K562 (cell line): ENCODE measurements at regions not wholly inside any gene's neighbourhood (a gene's known extent, or its start where the extent isn't known, plus 50 kb on each side); places are given as distances from the start of the nearest gene placed in this dataset.

Source experiments
- ATAC-seq: fragments of 200-7000 bp; cut with Tn5 transposase; 3 replicates; pipeline ENCODE4 v1.9.1; 2020; ENCODE audit warnings: moderate library complexity
- BruUV-seq: library from RNA; stranded (reverse); fragments of 400-500 nt; replicated peaks from 2 replicates; lab custom pipeline; 2021; lab: Mats Ljungman, UMichigan
- CTCF ChIA-PET: fragments of 300-600 bp; formaldehyde crosslinking; extraction: SDS; loops from one replicate; lab custom pipeline; 2021; ENCODE audit warnings: low intra/inter-chr PET ratio; lab: Yijun Ruan, JAX
- POLR2A ChIA-PET: fragments of 300-600, 350-650 bp; sonication (Branson Sonifier 250); formaldehyde crosslinking; extraction: SDS; loops from one replicate; lab custom pipeline; 2021; ENCODE audit warnings: antibody characterized with exemption, inconsistent platforms; lab: Yijun Ruan, JAX
- DNase-seq, 4 experiments: peaks; one replicate each; pipeline versions ENCODE4 v3.0.0 to v3.0.0-alpha.2; 2011 to 2018; ENCODE audit warnings: low spot score in 3 of 4, mixed read lengths in 3 of 4; ENCODE audit errors: extremely low read depth in 1 of 4
- FAIRE-seq: peaks from 2 replicates; lab custom pipeline; 2011; peaks lifted over from hg19 to GRCh38; lab: Jason Lieb, UNC
- H2AFZ ChIP-seq: 2 replicates; pipeline ENCODE4 v1.6.0; 2011; ENCODE audit warnings: low read depth, low read length, control low read depth, inconsistent platforms
- H3K27ac ChIP-seq: fragments of 200-600 bp; 3 replicates; pipeline ENCODE4 v1.8.0; 2011; ENCODE audit warnings: low read depth, mild to moderate bottlenecking, control low read depth, inconsistent platforms, low read length, moderate library complexity, mixed read lengths; ENCODE audit errors: extremely low read depth
- H3K27me3 ChIP-seq, 2 experiments: fragments of 300-600 bp in 1 of 2; 2 replicates in 1 of 2; 3 replicates in 1 of 2; pipeline versions ENCODE4 v1.6.0 to v1.8.0; 2011; ENCODE audit warnings: inconsistent platforms in 2 of 2, low read length in 2 of 2, mild to moderate bottlenecking in 1 of 2, mixed read lengths in 1 of 2, moderate library complexity in 1 of 2; ENCODE audit not compliant: control insufficient read depth in 2 of 2, insufficient read depth in 2 of 2
- H3K36me3 ChIP-seq: fragments of 300-600 bp; 3 replicates; pipeline ENCODE4 v1.8.0; 2011; ENCODE audit warnings: mild to moderate bottlenecking, low read length, inconsistent platforms; ENCODE audit not compliant: control insufficient read depth, insufficient read depth
- H3K4me1 ChIP-seq, 2 experiments: fragments of 200-600 bp in 1 of 2; replicated peaks in 1 of 2; 2 replicates in 1 of 2; 3 replicates in 1 of 2; pipeline versions ENCODE4 v1.5.1 to v1.8.0; 2011; ENCODE audit warnings: inconsistent platforms in 2 of 2, low read length in 2 of 2, mild to moderate bottlenecking in 1 of 2, mixed read lengths in 1 of 2, moderate library complexity in 1 of 2; ENCODE audit not compliant: control insufficient read depth in 2 of 2, insufficient read depth in 2 of 2
- H3K4me2 ChIP-seq: 2 replicates; pipeline ENCODE4 v1.6.1; 2011; ENCODE audit warnings: low read length, control low read depth, inconsistent platforms, mixed read lengths; ENCODE audit not compliant: insufficient read depth
- H3K4me3 ChIP-seq: fragments of 200-600 bp; sonication (generic), shearing (Covaris generic); 2 replicates; pipeline ENCODE4 v1.5.1; 2016; ENCODE audit warnings: control low read depth, inconsistent platforms
- H3K79me2 ChIP-seq: fragments of 200-600 bp; 3 replicates; pipeline ENCODE4 v1.8.0; 2011; ENCODE audit warnings: low read length, inconsistent platforms; ENCODE audit not compliant: control insufficient read depth, insufficient read depth
- H3K9ac ChIP-seq, 2 experiments: 2 replicates each; pipeline versions ENCODE4 v1.6.0 to v1.6.1; 2011; ENCODE audit warnings: low read depth in 2 of 2, low read length in 2 of 2, control low read depth in 1 of 2, inconsistent platforms in 1 of 2, mild to moderate bottlenecking in 1 of 2, mixed read lengths in 1 of 2; ENCODE audit not compliant: insufficient read depth in 1 of 2
- H3K9me1 ChIP-seq: one replicate; pipeline ENCODE4 v1.6.0; 2011; ENCODE audit warnings: inconsistent platforms, mild to moderate bottlenecking, low read length, moderate library complexity; ENCODE audit not compliant: control insufficient read depth, insufficient read depth
- H3K9me3 ChIP-seq: replicated peaks from 2 replicates; pipeline ENCODE4 v1.5.1; 2011; ENCODE audit warnings: low read depth, low read length, inconsistent platforms; ENCODE audit not compliant: control insufficient read depth, insufficient read depth
- H4K20me1 ChIP-seq: replicated peaks from 2 replicates; pipeline ENCODE4 v1.6.1; 2011; ENCODE audit warnings: low read length, inconsistent platforms, mixed read lengths; ENCODE audit not compliant: control insufficient read depth, insufficient read depth
- BCOR ChIP-seq: fragments of 450-650 bp; IDR thresholded peaks from 2 replicates; pipeline ENCODE4 v1.6.1; 2016
- CBFA2T3 ChIP-seq: fragments of 450-650 bp; IDR thresholded peaks from 2 replicates; pipeline ENCODE4 v1.6.1; 2017
- CGGBP1 ChIP-seq: fragments of 250-450 bp; sonication (Bioruptor Pico); IDR thresholded peaks from 2 replicates; pipeline ENCODE4 v1.9.0; 2021; ENCODE audit warnings: mild to moderate bottlenecking
- DIDO1 ChIP-seq: fragments of 450-650 bp; IDR thresholded peaks from 2 replicates; pipeline ENCODE4 v1.6.1; 2016; ENCODE audit warnings: low read depth, missing biosample characterization, missing genetic modification characterization
- ETS2 ChIP-seq: IDR thresholded peaks from 2 replicates; pipeline ENCODE4 v1.6.1; 2016; ENCODE audit warnings: borderline replicate concordance, missing genetic modification characterization, mild to moderate bottlenecking, moderate library complexity, missing compliant biosample characterization; ENCODE audit not compliant: poor library complexity, severe bottlenecking
- FOXA1 ChIP-seq: fragments of 450-650 bp; IDR thresholded peaks from 2 replicates; pipeline ENCODE4 v1.6.1; 2016; ENCODE audit warnings: mild to moderate bottlenecking, borderline replicate concordance
- HMBOX1 ChIP-seq: sonication (generic); IDR thresholded peaks from 2 replicates; pipeline ENCODE4 v1.6.1; 2016
- MAX ChIP-seq: sonication (generic); formaldehyde crosslinking; IDR thresholded peaks from 2 replicates; pipeline ENCODE4 v1.9.0; 2022; ENCODE audit warnings: mild to moderate bottlenecking, missing genetic modification reagents
- MYC ChIP-seq, 2 experiments: fragments of 250-450 bp in 1 of 2; sonication (Bioruptor Pico) in 1 of 2; IDR thresholded peaks; 2 replicates each; pipeline versions ENCODE4 v1.5.1 to v1.6.1; 2012 to 2021; ENCODE audit warnings: low read depth in 2 of 2, borderline replicate concordance in 1 of 2, improper control_type of control experiment in 1 of 2, low read length in 1 of 2, mild to moderate bottlenecking in 1 of 2, moderate library complexity in 1 of 2
- NR3C1 ChIP-seq: sonication (generic); formaldehyde crosslinking; IDR thresholded peaks from 2 replicates; pipeline ENCODE4 v1.8.1; 2022; ENCODE audit warnings: missing genetic modification reagents
- PYGO2 ChIP-seq: fragments of 450-650 bp; IDR thresholded peaks from 2 replicates; pipeline ENCODE4 v1.6.1; 2016; ENCODE audit warnings: mild to moderate bottlenecking, missing genetic modification characterization, moderate library complexity, missing compliant biosample characterization
- RBM22 ChIP-seq: fragments of 200-400 bp; formaldehyde crosslinking; IDR thresholded peaks from 2 replicates; pipeline ENCODE4 v1.6.1; 2018; ENCODE audit warnings: low read length, low read depth; ENCODE audit not compliant: poor library complexity, severe bottlenecking
- RHOXF2B ChIP-seq: fragments of 250-450 bp; sonication (Bioruptor Pico); conservative IDR thresholded peaks from 2 replicates; pipeline ENCODE4 v1.5.1; 2021
- SRSF7 ChIP-seq: fragments of 200-400 bp; formaldehyde crosslinking; optimal IDR thresholded peaks from 2 replicates; pipeline ENCODE3; 2017; ENCODE audit warnings: mild to moderate bottlenecking, low read depth, low read length
- TGIF2 ChIP-seq: sonication (generic); formaldehyde crosslinking; IDR thresholded peaks from 2 replicates; pipeline ENCODE4 v1.8.1; 2022; ENCODE audit warnings: mild to moderate bottlenecking, missing genetic modification reagents, moderate library complexity
- ZFP36 ChIP-seq: fragments of 150-350 bp; IDR thresholded peaks from 2 replicates; pipeline ENCODE4 v1.6.1; 2018; ENCODE audit warnings: low read length, low read depth; ENCODE audit not compliant: partially characterized antibody
- ZNF311 ChIP-seq: fragments of 250-450 bp; sonication (Bioruptor Pico); IDR thresholded peaks from 2 replicates; pipeline ENCODE4 v1.4.0; 2020; ENCODE audit warnings: mild to moderate bottlenecking, moderate library complexity
- ZNF384 ChIP-seq: IDR thresholded peaks from 2 replicates; pipeline ENCODE4 v1.6.1; 2012; ENCODE audit warnings: low read depth, low read length, improper control_type of control experiment
- WGBS: fragments of 100-300 bp; shearing (Covaris generic); methylation state at CpG from one replicate; pipeline ENCODE4 v1.1.6; 2016; ENCODE audit warnings: low coverage, mixed read lengths; ENCODE audit not compliant: insufficient coverage; ENCODE audit errors: missing lambda C conversion rate; 5-methylcytosine and 5-hydroxymethylcytosine counted together
- in situ Hi-C: fragments of 300-500 bp; cut with MboI; formaldehyde crosslinking; loops from 4 replicates; pipeline ENCODE4 v1.15.0; 2018; ENCODE audit warnings: inconsistent platforms, mixed read lengths
- intact Hi-C: fragments of 100-400 bp; cut with micrococcal nuclease; formaldehyde crosslinking; loops from 2 replicates; pipeline ENCODE4 v1.14.2; 2022

- DNase-seq, result no peak
- no peak for FAIRE-seq
- Histone ChIP-seq H3K79me2 (no peaks in the 10 kb centered on the region), H3K4me2 (no peak overlapping the region), H3K36me3 (no peaks in the 10 kb centered on the region)
- TF ChIP-seq FOXA1 (no peak), BCOR (no peak)
- TF ChIP-seq, all 486 proteins: peak for 0
- Histone ChIP-seq H3K27ac (no peak overlapping the region), H3K4me3 (no peak overlapping the region), H2AFZ (no peak overlapping the region), H4K20me1 (no peaks in the 10 kb centered on the region), H3K9me3 (no peaks in the 10 kb centered on the region), H3K27me3 (no peaks in the 10 kb centered on the region), H3K4me1 (no peaks in the 10 kb centered on the region), H3K9ac (no peak overlapping the region), H3K9me1 (no peaks in the 10 kb centered on the region)
- no peak for ATAC-seq
- POLR2A ChIA-PET, result no interaction called here
- intact Hi-C loops, result no loop called here
- in situ Hi-C loops, result no loop called here
- no TSS peak for BruUV-seq
- CTCF ChIA-PET, result no interaction called here
- WGBS, result 0% methylated on average over 1 of the region's 1 CpG
Observed at GRCh38 chr9:75599126-75599525, 291.3 kb upstream of the PCSK5 start.

GRCh38 chr9:75601280-75601679 is 289.2 kb upstream of the PCSK5 start:
- FAIRE-seq (no peak), ATAC-seq (no peak), DNase-seq (no peak)
- H3K27ac ChIP-seq, result no peak overlapping the region
- H3K36me3 ChIP-seq, result no peaks in the 10 kb centered on the region
- no peaks in the 10 kb centered on the region for H3K9me1 ChIP-seq
- H3K9me3 ChIP-seq, result no peaks in the 10 kb centered on the region
- CTCF ChIA-PET, result no interaction called here
- H3K4me1 ChIP-seq, result no peaks in the 10 kb centered on the region
- H3K4me2 ChIP-seq, result no peak overlapping the region
- H2AFZ ChIP-seq, result no peak overlapping the region
- no TSS peak for BruUV-seq
- H3K4me3 ChIP-seq, result no peak overlapping the region
- H4K20me1 ChIP-seq, result no peaks in the 10 kb centered on the region
- POLR2A ChIA-PET, result interaction anchor here (0.9 kb wide), 1 partner anchor 77 kb away, joined by 3 read pairs; no protein-coding TSS in a partner anchor
- 3% methylated on average over 2 of the region's 2 CpGs for WGBS
- H3K27me3 ChIP-seq, result no peaks in the 10 kb centered on the region
- no peaks in the 10 kb centered on the region for H3K79me2 ChIP-seq
- no peak overlapping the region for H3K9ac ChIP-seq
- in situ Hi-C loops (no loop called here), intact Hi-C loops (no loop called here)
- no peak for TF ChIP-seq RHOXF2B (CRISPR knock-in tag)
- TF ChIP-seq CBFA2T3, result no peak
- no peak for TF ChIP-seq TGIF2
- TF ChIP-seq DIDO1 (tag), result no peak
- TF ChIP-seq CGGBP1 (CRISPR knock-in tag), result no peak
- TF ChIP-seq ZNF311 (CRISPR knock-in tag), result no peak
- no peak for TF ChIP-seq HMBOX1
- no peak for TF ChIP-seq NR3C1 (CRISPR knock-in tag)
- TF ChIP-seq SRSF7, result no peak
- no peak for TF ChIP-seq ZNF384
- TF ChIP-seq ZFP36, result no peak
- TF ChIP-seq ETS2, result no peak
- TF ChIP-seq PYGO2 (tag), result no peak
- no peak for TF ChIP-seq MYC (IDR thresholded peaks at IDR 0.05; ENCODE audit: low read depth, low read length)
- no peak for TF ChIP-seq MYC (CRISPR knock-in tag; IDR thresholded peaks at IDR 0.05; ENCODE audit: borderline replicate concordance, low read depth)
- no peak for TF ChIP-seq MAX (CRISPR knock-in tag)
- TF ChIP-seq RBM22, result no peak
